ENCODE measurements at regions not wholly inside any gene's neighbourhood (a gene's known extent, or its start where the extent isn't known, plus 50 kb on each side); places are given as distances from the start of the nearest gene placed in this dataset.

DNA sequence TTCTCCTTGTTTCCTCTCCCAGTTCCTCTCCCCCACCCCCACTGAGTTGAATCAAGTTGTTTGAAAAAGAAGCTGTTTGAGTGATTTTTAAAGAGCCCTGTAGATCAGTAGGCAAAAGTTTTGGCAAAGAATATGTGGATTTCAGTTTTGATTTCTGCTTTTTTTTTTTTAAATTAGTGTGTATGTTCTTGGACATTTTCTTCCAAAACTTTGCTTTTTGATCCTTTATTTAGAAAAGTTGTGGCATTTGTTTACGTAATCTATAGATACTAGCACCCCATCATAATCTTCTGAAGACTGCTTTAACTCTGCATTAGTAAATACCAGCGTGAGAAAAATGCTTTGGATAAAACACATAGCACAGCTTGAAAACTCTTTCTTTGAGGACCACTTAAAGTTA, 190.3 kb upstream of the SEL1L start:
- H3K4me1 ChIP-seq (ENCODE audit: control insufficient read depth, insufficient read depth, low read length): no peaks in the 10 kb centered on the region
- H3K4me3 ChIP-seq (ENCODE audit: low read length): no peak overlapping the region
- H3K27ac ChIP-seq (ENCODE audit: low read depth, low read length): no peak overlapping the region
- H3K27me3 ChIP-seq (ENCODE audit: control insufficient read depth, insufficient read depth, low read length): no peaks in the 10 kb centered on the region
- H3K36me3 ChIP-seq (ENCODE audit: control insufficient read depth, insufficient read depth, low read length): no peaks in the 10 kb centered on the region
- H3K9ac ChIP-seq (ENCODE audit: low read length): no peak overlapping the region

GRCh38 chr14:81727218-81727617, 193.6 kb upstream of the SEL1L start:
- Histone ChIP-seq H3K27ac (ENCODE audit: low read depth, low read length) (no peak overlapping the region), H3K27me3 (ENCODE audit: control insufficient read depth, insufficient read depth, low read length) (no peaks in the 10 kb centered on the region), H3K36me3 (ENCODE audit: control insufficient read depth, insufficient read depth, low read length) (no peaks in the 10 kb centered on the region), H3K9ac (ENCODE audit: low read length) (no peak overlapping the region), H3K4me1 (ENCODE audit: control insufficient read depth, insufficient read depth, low read length) (no peaks in the 10 kb centered on the region), H3K4me3 (ENCODE audit: low read length) (no peak overlapping the region)

DNA sequence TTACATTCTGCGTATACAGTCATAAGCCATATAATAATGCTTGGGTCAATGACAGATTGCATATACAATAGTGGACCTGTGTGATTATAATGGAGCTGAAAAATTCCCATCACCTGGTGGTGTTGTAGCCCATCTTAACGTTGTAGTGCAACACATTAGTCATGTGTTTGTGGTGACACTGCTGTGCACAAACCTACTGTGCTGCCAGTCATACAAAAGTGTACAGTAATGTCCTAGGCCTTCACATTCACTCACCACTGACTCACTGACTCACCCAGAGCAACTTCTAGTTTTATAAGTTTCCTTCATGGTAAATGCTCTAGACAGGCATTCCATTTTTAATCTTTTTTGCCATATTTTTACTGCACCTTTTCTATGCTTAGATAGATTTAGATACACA, 194.8 kb upstream of the SEL1L start:
- no peak overlapping the region for H3K27ac ChIP-seq (ENCODE audit: low read depth, low read length)
- H3K36me3 ChIP-seq (ENCODE audit: control insufficient read depth, insufficient read depth, low read length): no peaks in the 10 kb centered on the region
- H3K27me3 ChIP-seq (ENCODE audit: control insufficient read depth, insufficient read depth, low read length): no peaks in the 10 kb centered on the region
- H3K4me3 ChIP-seq (ENCODE audit: low read length): no peak overlapping the region
- H3K4me1 ChIP-seq (ENCODE audit: control insufficient read depth, insufficient read depth, low read length): no peaks in the 10 kb centered on the region
- no peak overlapping the region for H3K9ac ChIP-seq (ENCODE audit: low read length)

GRCh38 chr14:81729622-81730021, 196.0 kb upstream of the SEL1L start:
- Histone ChIP-seq H3K4me1 (ENCODE audit: control insufficient read depth, insufficient read depth, low read length) (no peaks in the 10 kb centered on the region), H3K27me3 (ENCODE audit: control insufficient read depth, insufficient read depth, low read length) (no peaks in the 10 kb centered on the region), H3K27ac (ENCODE audit: low read depth, low read length) (no peak overlapping the region), H3K4me3 (ENCODE audit: low read length) (no peak overlapping the region), H3K36me3 (ENCODE audit: control insufficient read depth, insufficient read depth, low read length) (no peaks in the 10 kb centered on the region), H3K9ac (ENCODE audit: low read length) (no peak overlapping the region)

GRCh38 chr14:81737938-81738337, 204.3 kb upstream of the SEL1L start:
- Histone ChIP-seq H3K9ac (ENCODE audit: low read length) (no peak overlapping the region), H3K4me1 (ENCODE audit: control insufficient read depth, insufficient read depth, low read length) (no peaks in the 10 kb centered on the region), H3K4me3 (ENCODE audit: low read length) (no peak overlapping the region), H3K27me3 (ENCODE audit: control insufficient read depth, insufficient read depth, low read length) (no peaks in the 10 kb centered on the region), H3K27ac (ENCODE audit: low read depth, low read length) (no peak overlapping the region), H3K36me3 (ENCODE audit: control insufficient read depth, insufficient read depth, low read length) (no peaks in the 10 kb centered on the region)

DNA sequence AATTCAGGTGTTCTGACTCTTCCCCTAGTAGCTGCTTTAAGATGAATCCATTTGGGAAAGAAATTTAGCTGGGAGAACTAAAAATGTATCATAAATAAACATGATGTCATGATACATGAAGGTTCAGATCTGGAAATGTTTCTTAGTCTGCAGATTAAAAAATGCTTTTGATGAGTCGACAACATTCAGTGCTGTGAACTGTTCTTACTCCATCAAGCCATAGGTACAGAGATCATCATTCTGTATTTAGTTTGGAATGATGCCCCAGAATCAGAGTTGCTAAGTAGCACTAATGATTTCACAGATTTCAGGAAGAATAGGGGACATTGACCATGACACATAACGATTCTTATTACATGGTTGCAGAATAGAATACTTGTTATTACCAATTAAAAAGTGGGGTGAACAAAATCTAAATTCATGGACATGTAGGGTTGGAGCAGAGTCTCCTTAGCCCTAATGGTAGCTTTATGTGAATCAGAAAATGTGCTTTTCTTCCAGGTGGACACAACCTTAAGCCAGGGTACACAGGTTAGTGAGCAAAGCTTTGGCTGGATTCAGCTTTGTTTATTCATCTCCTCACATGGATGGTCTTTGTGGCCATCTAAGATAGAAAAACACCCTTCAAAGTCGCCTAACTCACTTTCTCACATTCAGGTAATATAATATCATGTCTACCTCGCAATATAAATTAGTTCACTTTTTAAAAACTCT, 205.4 kb upstream of the SEL1L start:
- no peak overlapping the region for H3K9ac ChIP-seq (ENCODE audit: low read length)
- no peaks in the 10 kb centered on the region for H3K36me3 ChIP-seq (ENCODE audit: control insufficient read depth, insufficient read depth, low read length)
- no peaks in the 10 kb centered on the region for H3K4me1 ChIP-seq (ENCODE audit: control insufficient read depth, insufficient read depth, low read length)
- H3K27me3 ChIP-seq (ENCODE audit: control insufficient read depth, insufficient read depth, low read length): no peaks in the 10 kb centered on the region
- H3K27ac ChIP-seq (ENCODE audit: low read depth, low read length): no peak overlapping the region
- H3K4me3 ChIP-seq (ENCODE audit: low read length): no peak overlapping the region

- Histone ChIP-seq H3K27ac (ENCODE audit: low read depth, low read length) (no peak overlapping the region), H3K36me3 (ENCODE audit: control insufficient read depth, insufficient read depth, low read length) (no peaks in the 10 kb centered on the region), H3K9ac (ENCODE audit: low read length) (no peak overlapping the region), H3K27me3 (ENCODE audit: control insufficient read depth, insufficient read depth, low read length) (no peaks in the 10 kb centered on the region), H3K4me3 (ENCODE audit: low read length) (no peak overlapping the region), H3K4me1 (ENCODE audit: control insufficient read depth, insufficient read depth, low read length) (no peaks in the 10 kb centered on the region)
Measured at GRCh38 chr14:81743605-81744004, 210.0 kb upstream of the SEL1L start.

DNA sequence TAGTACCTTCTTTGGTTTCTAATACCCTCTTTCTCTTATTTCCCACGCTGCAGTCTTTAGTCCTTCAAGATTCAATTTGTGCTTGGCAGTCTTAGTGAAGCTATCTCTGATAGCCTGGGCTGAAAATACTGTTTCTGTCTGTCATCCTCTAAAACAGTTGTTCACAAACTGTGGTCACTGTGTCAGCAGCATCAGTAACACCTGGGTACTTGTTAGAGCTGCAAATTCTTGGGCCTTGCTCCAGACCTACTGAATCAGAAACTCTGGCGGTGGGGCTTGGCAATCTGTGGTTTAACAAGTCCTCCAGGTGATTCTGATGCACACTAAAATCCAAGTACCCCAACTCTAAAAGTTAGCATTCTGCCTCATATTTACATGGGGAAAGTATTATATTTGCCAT, 217.5 kb upstream of the SEL1L start:
- Histone ChIP-seq H3K9ac (ENCODE audit: low read length) (no peak overlapping the region), H3K27me3 (ENCODE audit: control insufficient read depth, insufficient read depth, low read length) (no peaks in the 10 kb centered on the region), H3K4me1 (ENCODE audit: control insufficient read depth, insufficient read depth, low read length) (no peaks in the 10 kb centered on the region), H3K4me3 (ENCODE audit: low read length) (no peak overlapping the region), H3K36me3 (ENCODE audit: control insufficient read depth, insufficient read depth, low read length) (no peaks in the 10 kb centered on the region), H3K27ac (ENCODE audit: low read depth, low read length) (no peak overlapping the region)

GRCh38 chr14:81759541-81759940, 225.9 kb upstream of the SEL1L start:
- Histone ChIP-seq H3K4me1 (ENCODE audit: control insufficient read depth, insufficient read depth, low read length) (no peaks in the 10 kb centered on the region), H3K27me3 (ENCODE audit: control insufficient read depth, insufficient read depth, low read length) (no peaks in the 10 kb centered on the region), H3K9ac (ENCODE audit: low read length) (no peak overlapping the region), H3K27ac (ENCODE audit: low read depth, low read length) (no peak overlapping the region), H3K36me3 (ENCODE audit: control insufficient read depth, insufficient read depth, low read length) (no peaks in the 10 kb centered on the region), H3K4me3 (ENCODE audit: low read length) (no peak overlapping the region)

DNA sequence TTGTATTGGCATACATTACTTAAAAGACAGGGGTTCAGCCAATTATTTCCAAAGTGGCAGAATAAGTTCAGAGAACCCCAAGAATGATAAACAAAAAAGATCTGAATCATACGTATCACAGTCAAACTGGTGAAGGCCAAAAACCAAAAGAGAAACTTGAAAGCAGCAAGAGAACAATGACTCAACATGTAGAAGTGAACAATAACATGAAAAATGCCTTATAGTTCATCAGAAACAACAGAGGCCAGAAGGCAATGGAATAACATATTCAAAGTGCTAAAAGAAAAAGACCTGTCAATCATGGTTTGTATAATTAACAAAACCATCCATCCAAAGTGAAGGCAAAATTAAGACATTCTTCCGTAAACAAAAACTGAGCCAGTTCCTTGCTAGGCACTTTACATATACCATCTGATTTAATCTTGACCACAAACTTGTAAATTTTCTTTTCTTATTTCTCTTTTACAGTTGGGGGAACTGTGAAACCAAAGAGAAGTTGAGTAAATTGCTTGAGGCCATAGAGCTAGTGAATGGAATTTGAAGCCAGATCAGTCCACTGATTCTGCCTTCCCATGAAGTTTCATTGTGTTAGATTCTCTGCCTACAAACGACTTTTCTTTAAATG, 232.1 kb upstream of the SEL1L start:
- Histone ChIP-seq H3K27me3 (ENCODE audit: control insufficient read depth, insufficient read depth, low read length) (no peaks in the 10 kb centered on the region), H3K27ac (ENCODE audit: low read depth, low read length) (no peak overlapping the region), H3K4me1 (ENCODE audit: control insufficient read depth, insufficient read depth, low read length) (no peaks in the 10 kb centered on the region), H3K36me3 (ENCODE audit: control insufficient read depth, insufficient read depth, low read length) (no peaks in the 10 kb centered on the region), H3K4me3 (ENCODE audit: low read length) (no peak overlapping the region), H3K9ac (ENCODE audit: low read length) (no peak overlapping the region)

DNA sequence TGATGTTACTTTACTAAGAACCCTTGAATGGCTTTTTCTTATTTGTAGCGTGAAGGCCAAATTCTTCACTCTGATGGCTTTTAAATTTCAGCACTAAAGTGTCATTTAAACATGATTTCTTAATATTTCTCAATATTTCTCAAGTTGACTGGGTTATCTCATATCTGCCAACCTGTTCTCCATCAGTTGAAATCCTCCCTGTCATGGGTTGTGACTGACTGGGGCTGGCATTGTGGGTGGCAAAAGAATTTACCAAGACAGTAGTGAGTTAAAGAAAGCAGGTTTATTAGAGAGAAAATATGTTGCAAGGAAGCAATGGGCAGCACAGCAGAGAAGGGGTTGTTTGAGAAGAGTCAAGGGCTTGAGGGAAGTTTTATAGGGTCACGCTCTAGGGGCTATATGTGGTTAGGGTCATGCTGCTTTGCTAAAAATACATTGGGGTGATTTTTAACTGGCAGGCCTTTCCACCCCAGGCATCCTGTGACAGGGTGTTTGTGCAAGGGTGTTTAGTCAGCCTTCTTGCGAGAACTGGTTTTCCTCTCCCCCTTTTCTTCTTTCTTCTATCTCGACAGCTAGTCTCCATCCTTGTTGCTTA, 232.8 kb upstream of the SEL1L start:
- H3K27me3 ChIP-seq (ENCODE audit: control insufficient read depth, insufficient read depth, low read length): no peaks in the 10 kb centered on the region
- H3K27ac ChIP-seq (ENCODE audit: low read depth, low read length): no peak overlapping the region
- no peak overlapping the region for H3K4me3 ChIP-seq (ENCODE audit: low read length)
- H3K36me3 ChIP-seq (ENCODE audit: control insufficient read depth, insufficient read depth, low read length): no peaks in the 10 kb centered on the region
- no peaks in the 10 kb centered on the region for H3K4me1 ChIP-seq (ENCODE audit: control insufficient read depth, insufficient read depth, low read length)
- no peak overlapping the region for H3K9ac ChIP-seq (ENCODE audit: low read length)

- Histone ChIP-seq H3K27ac (ENCODE audit: low read depth, low read length) (no peak overlapping the region), H3K36me3 (ENCODE audit: control insufficient read depth, insufficient read depth, low read length) (no peaks in the 10 kb centered on the region), H3K4me1 (ENCODE audit: control insufficient read depth, insufficient read depth, low read length) (no peaks in the 10 kb centered on the region), H3K4me3 (ENCODE audit: low read length) (no peak overlapping the region), H3K27me3 (ENCODE audit: control insufficient read depth, insufficient read depth, low read length) (no peaks in the 10 kb centered on the region), H3K9ac (ENCODE audit: low read length) (no peak overlapping the region)
Measured at GRCh38 chr14:81767266-81767995, 233.8 kb upstream of the SEL1L start.

Measured in rectal smooth muscle tissue (tissue), 1 donor.